NT2/D1 (cell line): ENCODE measurements at regions not wholly inside any gene's neighbourhood (a gene's known extent, or its start where the extent isn't known, plus 50 kb on each side); places are given as distances from the start of the nearest gene placed in this dataset.

ENCODE experiments used
- SUZ12 ChIP-seq: IDR thresholded peaks from 2 replicates; pipeline ENCODE4 v1.6.1; 2011; ENCODE audit not compliant: insufficient read length, insufficient read depth; ENCODE audit errors: extremely low read depth
- YY1 ChIP-seq: IDR thresholded peaks from 2 replicates; pipeline ENCODE4 v1.6.1; 2011; ENCODE audit not compliant: insufficient read length, insufficient read depth
- ZNF274 ChIP-seq: IDR thresholded peaks from 2 replicates; pipeline ENCODE4 v1.6.1; 2011; ENCODE audit warnings: mild to moderate bottlenecking, low read depth, low read length

DNA sequence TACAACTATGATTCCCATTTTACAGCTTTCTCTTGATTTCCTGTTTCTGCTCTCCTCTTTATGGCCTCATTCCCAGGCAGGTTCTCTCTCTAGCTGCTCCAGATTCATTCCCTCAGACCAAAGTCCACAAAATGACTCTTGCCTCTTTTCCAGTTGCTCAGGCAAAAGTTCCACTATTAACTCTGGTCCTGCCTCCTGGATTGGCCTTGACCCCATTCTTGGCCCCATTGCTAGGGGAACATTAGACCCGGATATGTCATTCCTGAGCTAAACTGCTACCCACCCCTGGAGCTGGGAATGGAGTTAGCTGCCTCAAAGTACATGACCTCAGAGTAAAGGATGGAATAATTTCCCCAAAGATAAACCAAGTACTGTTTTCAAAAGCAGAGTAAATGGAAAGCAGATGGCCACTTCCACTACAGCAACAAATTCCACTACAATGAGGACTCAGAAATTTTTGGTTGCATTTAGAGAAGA, 73.0 kb upstream of the GAP43 start:
- TF ChIP-seq ZNF274: no peak
- no peak for TF ChIP-seq SUZ12
- TF ChIP-seq YY1: no peak
